ENCODE measurements at regions not wholly inside any gene's neighbourhood (a gene's known extent, or its start where the extent isn't known, plus 50 kb on each side); places are given as distances from the start of the nearest gene placed in this dataset.
"Not testable (repeated sequence)": the region's sequence is repeated elsewhere in the genome, so short reads cannot be mapped to it uniquely, and the experiment has no call there.

DNA sequence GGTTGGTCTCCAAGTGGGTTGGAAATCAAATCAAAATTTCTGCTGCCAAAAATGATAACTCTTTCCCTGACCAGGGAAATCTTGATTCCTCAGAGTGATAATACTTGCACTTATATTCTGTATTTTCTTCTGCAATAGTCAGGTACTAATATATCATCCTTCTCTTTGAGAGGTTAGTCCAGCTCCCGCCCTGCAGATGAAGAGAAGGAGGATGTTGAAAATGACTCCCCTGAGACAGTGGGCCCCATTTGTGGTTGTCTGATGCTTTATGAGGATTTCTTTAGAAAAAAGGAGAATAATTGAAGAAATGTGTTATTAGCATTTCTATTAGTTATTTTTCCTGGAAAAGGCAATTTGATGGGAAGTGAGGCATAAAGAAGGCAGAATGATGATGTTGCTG lies 213.0 kb downstream of the SEC23IP start:
- Histone ChIP-seq H3K27ac (ENCODE audit: low read length) (no peak overlapping the region), H3K9me3 (replicated peaks; ENCODE audit: control insufficient read depth, low read depth, low read length) (no peaks in the 10 kb centered on the region), H3K4me3 (ENCODE audit: low read length) (no peak overlapping the region), H3K36me3 (ENCODE audit: control insufficient read depth, insufficient read depth, low read length) (no peaks in the 10 kb centered on the region), H3K27me3 (ENCODE audit: control insufficient read depth, insufficient read depth, low read length) (peaks cover 3% of the 10 kb centered on the region), H3K4me1 (ENCODE audit: control insufficient read depth, insufficient read depth, low read length) (no peaks in the 10 kb centered on the region)
- DNase-seq, result peak; percentile 11
- no CpG with 5 or more reads among the region's 1 CpG for WGBS (ENCODE audit: insufficient coverage)

DNA sequence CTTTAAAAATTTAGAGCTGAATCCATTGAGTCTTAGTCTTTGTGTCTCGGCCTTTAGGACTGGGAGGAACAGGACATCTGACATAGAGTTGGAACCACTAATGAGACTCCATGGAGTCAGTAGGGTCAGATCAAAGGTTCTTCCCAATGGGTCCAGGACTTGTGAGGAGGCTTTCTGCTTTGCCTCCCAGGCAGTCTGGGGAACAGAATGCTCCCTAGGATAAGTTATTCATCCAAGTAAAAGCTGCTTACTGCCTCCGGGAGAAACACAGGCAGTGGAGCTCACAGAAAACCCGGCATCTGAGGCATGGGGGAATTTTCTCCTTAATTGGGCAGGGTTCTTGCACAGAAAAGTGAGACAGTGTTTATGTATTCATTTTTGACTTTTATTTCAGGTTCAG lies 216.4 kb downstream of the SEC23IP start:
- no peaks in the 10 kb centered on the region for H3K36me3 ChIP-seq (ENCODE audit: control insufficient read depth, insufficient read depth, low read length)
- no peak overlapping the region for H3K4me3 ChIP-seq (ENCODE audit: low read length)
- H3K27ac ChIP-seq (ENCODE audit: low read length), result no peak overlapping the region
- WGBS (ENCODE audit: insufficient coverage), result 17% methylated on average over 1 of the region's 3 CpGs
- DNase-seq, result no peak
- peaks cover 2% of the 10 kb centered on the region for H3K27me3 ChIP-seq (ENCODE audit: control insufficient read depth, insufficient read depth, low read length)
- no peaks in the 10 kb centered on the region for H3K9me3 ChIP-seq (replicated peaks; ENCODE audit: control insufficient read depth, low read depth, low read length)
- H3K4me1 ChIP-seq (ENCODE audit: control insufficient read depth, insufficient read depth, low read length), result no peaks in the 10 kb centered on the region

DNA sequence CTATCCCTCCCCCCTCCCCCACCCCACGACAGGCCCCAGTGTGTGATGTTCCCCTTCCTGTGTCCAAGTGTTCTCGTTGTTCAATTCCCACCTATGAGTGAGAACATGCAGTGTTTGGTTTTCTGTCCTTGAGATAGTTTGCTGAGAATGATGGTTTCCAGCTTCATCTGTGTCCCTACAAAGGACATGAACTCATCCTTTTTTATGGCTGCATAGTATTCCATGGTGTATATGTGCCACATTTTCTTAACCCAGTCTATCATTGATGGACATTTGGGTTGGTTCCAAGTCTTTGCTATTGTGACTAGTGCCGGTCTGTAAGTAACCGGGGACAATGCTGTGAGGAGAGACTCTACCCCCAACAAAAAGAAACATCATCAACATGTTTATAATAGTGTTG lies 217.2 kb downstream of the SEC23IP start:
- H3K27me3 ChIP-seq (ENCODE audit: control insufficient read depth, insufficient read depth, low read length); H3K36me3 ChIP-seq (ENCODE audit: control insufficient read depth, insufficient read depth, low read length); H3K9me3 ChIP-seq (replicated peaks; ENCODE audit: control insufficient read depth, low read depth, low read length); H3K4me1 ChIP-seq (ENCODE audit: control insufficient read depth, insufficient read depth, low read length); H3K4me3 ChIP-seq (ENCODE audit: low read length); H3K27ac ChIP-seq (ENCODE audit: low read length); DNase-seq: not testable (repeated sequence)
- no CpG with 5 or more reads among the region's 4 CpGs for WGBS (ENCODE audit: insufficient coverage)

DNA sequence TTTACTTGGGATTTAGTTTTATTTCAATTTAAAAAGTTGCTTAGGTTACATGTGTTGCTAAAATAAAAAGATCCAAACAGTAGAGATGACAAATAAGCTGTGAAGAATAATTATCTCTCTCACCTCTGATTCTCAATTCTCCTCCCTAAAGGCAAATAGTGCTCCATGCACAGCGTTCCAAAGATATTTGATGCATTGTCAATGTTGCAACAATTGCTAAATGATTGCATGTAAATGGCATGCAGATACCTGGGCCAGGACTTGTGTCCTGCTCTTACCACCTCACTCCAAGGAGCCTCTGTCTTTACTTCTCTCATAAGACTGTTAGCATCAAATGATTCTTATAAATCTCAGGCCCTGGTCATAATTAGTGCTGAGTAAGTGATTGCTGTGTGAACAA lies 217.7 kb downstream of the SEC23IP start:
- H3K4me3 ChIP-seq (ENCODE audit: low read length), result no peak overlapping the region
- DNase-seq, result no peak
- no peaks in the 10 kb centered on the region for H3K9me3 ChIP-seq (replicated peaks; ENCODE audit: control insufficient read depth, low read depth, low read length)
- no peak overlapping the region for H3K27ac ChIP-seq (ENCODE audit: low read length)
- no CpG with 5 or more reads among the region's 1 CpG for WGBS (ENCODE audit: insufficient coverage)
- H3K36me3 ChIP-seq (ENCODE audit: control insufficient read depth, insufficient read depth, low read length), result no peaks in the 10 kb centered on the region
- peaks cover 2% of the 10 kb centered on the region for H3K27me3 ChIP-seq (ENCODE audit: control insufficient read depth, insufficient read depth, low read length)
- no peaks in the 10 kb centered on the region for H3K4me1 ChIP-seq (ENCODE audit: control insufficient read depth, insufficient read depth, low read length)

DNA sequence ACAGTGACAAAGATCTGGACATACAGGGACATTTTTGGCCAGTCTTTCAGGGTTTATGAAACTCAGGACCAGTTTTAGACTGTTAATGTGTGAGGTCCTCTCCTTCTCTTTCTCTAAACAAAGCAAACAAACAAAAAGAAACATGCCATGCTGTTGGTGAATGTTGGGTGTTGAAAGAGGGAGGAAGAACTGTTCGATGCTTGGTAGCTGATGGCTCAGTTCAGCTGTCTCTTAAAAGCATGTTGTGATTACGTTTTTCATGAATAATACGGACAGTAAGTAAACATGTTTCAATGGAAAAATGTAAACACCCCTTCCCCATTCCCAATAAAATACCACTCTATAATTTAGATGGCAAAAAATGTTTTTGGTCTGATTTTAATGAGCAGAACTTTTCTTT lies 219.1 kb downstream of the SEC23IP start:
- WGBS (ENCODE audit: insufficient coverage), result no CpG with 5 or more reads among the region's 3 CpGs
- H3K36me3 ChIP-seq (ENCODE audit: control insufficient read depth, insufficient read depth, low read length), result no peaks in the 10 kb centered on the region
- no peak for DNase-seq
- no peaks in the 10 kb centered on the region for H3K4me1 ChIP-seq (ENCODE audit: control insufficient read depth, insufficient read depth, low read length)
- no peak overlapping the region for H3K27ac ChIP-seq (ENCODE audit: low read length)
- no peaks in the 10 kb centered on the region for H3K9me3 ChIP-seq (replicated peaks; ENCODE audit: control insufficient read depth, low read depth, low read length)
- H3K27me3 ChIP-seq (ENCODE audit: control insufficient read depth, insufficient read depth, low read length), result peaks cover 2% of the 10 kb centered on the region
- H3K4me3 ChIP-seq (ENCODE audit: low read length), result no peak overlapping the region

DNA sequence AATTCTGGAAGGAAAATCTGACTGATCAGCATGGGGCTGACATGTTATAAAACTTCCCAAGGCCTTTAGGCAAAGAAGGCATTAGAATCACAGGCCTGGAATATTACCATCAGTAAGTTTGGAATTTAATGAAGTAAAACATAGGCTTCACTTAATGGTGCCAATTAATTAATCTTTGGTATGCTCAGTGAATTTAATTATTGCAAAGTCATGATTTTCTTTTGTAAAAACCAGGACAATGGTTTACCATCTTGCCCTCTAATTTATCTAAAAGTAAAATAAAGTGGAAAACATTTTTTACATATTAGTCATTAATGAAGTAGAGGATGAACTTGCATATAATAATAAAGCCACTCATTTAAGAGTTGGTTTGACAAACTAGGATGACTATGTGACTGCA lies 220.3 kb downstream of the SEC23IP start:
- Histone ChIP-seq H3K36me3 (ENCODE audit: control insufficient read depth, insufficient read depth, low read length) (no peaks in the 10 kb centered on the region), H3K27me3 (ENCODE audit: control insufficient read depth, insufficient read depth, low read length) (peaks cover 2% of the 10 kb centered on the region), H3K4me3 (ENCODE audit: low read length) (no peak overlapping the region), H3K9me3 (replicated peaks; ENCODE audit: control insufficient read depth, low read depth, low read length) (no peaks in the 10 kb centered on the region), H3K27ac (ENCODE audit: low read length) (no peak overlapping the region), H3K4me1 (ENCODE audit: control insufficient read depth, insufficient read depth, low read length) (no peaks in the 10 kb centered on the region)
- no peak for DNase-seq

DNA sequence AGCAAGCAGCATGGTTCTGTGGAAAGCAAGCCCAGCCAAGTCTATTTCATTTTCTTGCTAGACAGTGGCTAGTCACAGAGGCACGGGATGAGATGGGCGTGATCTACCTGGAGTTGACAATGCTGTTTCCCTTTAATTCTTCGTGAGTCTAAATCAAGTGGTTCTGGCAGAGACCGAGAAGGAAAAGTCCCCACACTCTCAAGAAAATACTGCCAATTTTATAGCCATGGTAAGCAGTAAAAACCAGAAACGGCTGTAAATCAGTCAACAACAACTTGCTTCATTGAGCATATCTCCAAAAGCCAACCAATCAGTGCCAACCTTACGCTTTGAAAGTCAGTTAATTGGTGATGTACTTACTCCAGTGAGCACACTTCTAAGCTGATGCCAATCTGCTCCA lies 223.4 kb downstream of the SEC23IP start:
- no peak overlapping the region for H3K27ac ChIP-seq (ENCODE audit: low read length)
- H3K27me3 ChIP-seq (ENCODE audit: control insufficient read depth, insufficient read depth, low read length), result no peaks in the 10 kb centered on the region
- H3K4me1 ChIP-seq (ENCODE audit: control insufficient read depth, insufficient read depth, low read length), result no peaks in the 10 kb centered on the region
- no peaks in the 10 kb centered on the region for H3K36me3 ChIP-seq (ENCODE audit: control insufficient read depth, insufficient read depth, low read length)
- WGBS (ENCODE audit: insufficient coverage), result 48% methylated on average over 3 of the region's 6 CpGs
- no peak for DNase-seq
- H3K9me3 ChIP-seq (replicated peaks; ENCODE audit: control insufficient read depth, low read depth, low read length), result no peaks in the 10 kb centered on the region
- H3K4me3 ChIP-seq (ENCODE audit: low read length), result no peak overlapping the region

DNA sequence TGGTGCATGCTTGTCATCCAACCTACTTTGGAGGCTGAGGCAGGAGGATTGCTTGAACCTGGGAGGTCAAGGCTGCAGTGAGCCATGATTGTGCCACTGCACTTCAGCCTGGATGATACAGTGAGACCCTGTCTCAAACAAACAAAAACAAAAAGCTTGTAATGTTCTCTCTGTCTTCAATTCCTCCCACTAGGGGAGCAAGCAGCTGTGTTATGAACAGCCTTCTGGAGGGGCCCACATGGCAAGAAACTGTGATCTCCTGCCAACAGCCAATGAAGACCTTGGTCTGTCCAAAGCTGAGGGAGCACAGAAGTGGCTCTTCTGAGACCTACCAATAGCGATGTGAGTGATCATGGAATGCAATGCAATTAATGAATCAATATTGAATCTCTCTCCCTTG lies 229.2 kb downstream of the SEC23IP start:
- Histone ChIP-seq H3K4me3 (ENCODE audit: low read length) (no peak overlapping the region), H3K9me3 (replicated peaks; ENCODE audit: control insufficient read depth, low read depth, low read length) (no peaks in the 10 kb centered on the region), H3K27me3 (ENCODE audit: control insufficient read depth, insufficient read depth, low read length) (peaks cover 2% of the 10 kb centered on the region), H3K36me3 (ENCODE audit: control insufficient read depth, insufficient read depth, low read length) (no peaks in the 10 kb centered on the region), H3K4me1 (ENCODE audit: control insufficient read depth, insufficient read depth, low read length) (no peaks in the 10 kb centered on the region), H3K27ac (ENCODE audit: low read length) (no peak overlapping the region)
- no peak for DNase-seq
- WGBS (ENCODE audit: insufficient coverage), result no CpG with 5 or more reads among the region's 1 CpG

DNA sequence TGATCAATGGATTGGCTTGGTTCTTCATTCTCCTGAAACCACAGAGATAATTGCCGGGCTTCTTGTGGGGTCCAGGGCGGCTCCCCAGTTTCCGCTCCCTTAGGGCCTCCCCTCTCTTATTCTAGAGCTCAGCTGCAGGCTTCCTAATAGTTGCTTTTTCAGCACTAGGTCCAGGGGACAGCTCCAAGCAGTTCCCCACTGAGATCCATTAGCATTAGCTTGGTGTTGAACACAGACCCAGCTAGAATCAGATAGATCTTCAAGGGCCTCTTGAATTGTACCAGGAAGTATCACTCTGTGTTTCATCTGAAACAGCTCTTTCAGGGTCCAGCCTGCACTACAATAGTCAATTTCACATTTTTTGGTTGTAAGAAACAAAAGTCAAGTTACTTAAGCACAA lies 238.7 kb downstream of the SEC23IP start:
- peaks cover 2% of the 10 kb centered on the region for H3K4me1 ChIP-seq (ENCODE audit: control insufficient read depth, insufficient read depth, low read length)
- H3K9me3 ChIP-seq (replicated peaks; ENCODE audit: control insufficient read depth, low read depth, low read length), result no peaks in the 10 kb centered on the region
- peak; percentile 69 for DNase-seq
- no peak overlapping the region for H3K4me3 ChIP-seq (ENCODE audit: low read length)
- H3K27ac ChIP-seq (ENCODE audit: low read length), result no peak overlapping the region
- no peaks in the 10 kb centered on the region for H3K27me3 ChIP-seq (ENCODE audit: control insufficient read depth, insufficient read depth, low read length)
- WGBS (ENCODE audit: insufficient coverage), result 34% methylated on average over 2 of the region's 3 CpGs
- no peaks in the 10 kb centered on the region for H3K36me3 ChIP-seq (ENCODE audit: control insufficient read depth, insufficient read depth, low read length)

DNA sequence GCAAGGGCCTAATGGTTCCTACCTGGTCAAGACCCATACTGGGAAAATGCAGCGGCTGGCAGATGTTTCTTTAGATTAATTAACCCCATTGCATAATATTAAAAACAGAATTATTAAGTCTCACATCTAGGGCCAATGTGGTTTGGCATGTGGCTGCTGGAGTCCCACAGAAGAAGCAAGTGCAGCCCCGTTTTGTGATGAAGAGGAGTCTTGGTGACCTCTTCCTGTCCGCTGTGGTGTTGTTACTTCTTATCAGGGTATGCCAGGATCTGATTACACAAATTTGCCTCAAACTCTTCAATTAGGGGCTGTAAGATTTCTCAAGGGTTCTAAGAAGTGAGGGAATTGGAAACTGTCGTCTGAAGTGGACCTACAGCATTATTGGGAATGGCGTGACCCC lies 240.3 kb downstream of the SEC23IP start:
- Histone ChIP-seq H3K27ac (ENCODE audit: low read length) (no peak overlapping the region), H3K36me3 (ENCODE audit: control insufficient read depth, insufficient read depth, low read length) (no peaks in the 10 kb centered on the region), H3K9me3 (replicated peaks; ENCODE audit: control insufficient read depth, low read depth, low read length) (no peaks in the 10 kb centered on the region), H3K4me1 (ENCODE audit: control insufficient read depth, insufficient read depth, low read length) (peaks cover 1% of the 10 kb centered on the region), H3K4me3 (ENCODE audit: low read length) (no peak overlapping the region), H3K27me3 (ENCODE audit: control insufficient read depth, insufficient read depth, low read length) (no peaks in the 10 kb centered on the region)
- DNase-seq, result no peak
- WGBS (ENCODE audit: insufficient coverage), result 62% methylated on average over 3 of the region's 5 CpGs

DNA sequence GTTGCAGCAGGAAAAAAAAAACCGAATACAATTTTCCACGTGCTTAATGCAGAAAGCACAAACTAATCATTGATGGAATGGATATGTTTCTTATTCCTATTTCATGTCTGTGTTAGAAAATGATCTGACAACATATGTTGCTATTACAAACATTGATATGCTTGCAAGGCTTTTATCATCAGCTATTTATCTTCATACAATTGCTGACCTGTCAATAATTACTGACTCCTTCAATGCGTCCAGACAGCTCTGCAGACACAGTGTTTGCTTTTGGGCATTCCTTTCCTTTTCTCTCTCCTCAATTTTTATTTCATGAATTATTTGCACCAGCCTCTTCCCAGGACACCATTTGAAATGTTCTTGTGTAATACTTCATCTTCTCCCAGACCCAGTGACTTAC lies 246.2 kb downstream of the SEC23IP start:
- Histone ChIP-seq H3K27me3 (ENCODE audit: control insufficient read depth, insufficient read depth, low read length) (peaks cover 2% of the 10 kb centered on the region), H3K4me1 (ENCODE audit: control insufficient read depth, insufficient read depth, low read length) (no peaks in the 10 kb centered on the region), H3K36me3 (ENCODE audit: control insufficient read depth, insufficient read depth, low read length) (no peaks in the 10 kb centered on the region), H3K27ac (ENCODE audit: low read length) (no peak overlapping the region), H3K9me3 (replicated peaks; ENCODE audit: control insufficient read depth, low read depth, low read length) (no peaks in the 10 kb centered on the region), H3K4me3 (ENCODE audit: low read length) (no peak overlapping the region)
- no peak for DNase-seq
- 46% methylated on average over 1 of the region's 3 CpGs for WGBS (ENCODE audit: insufficient coverage)

All from muscle of leg (tissue), 3 donors.